Mesothelial cell of epicardium (in vitro differentiated cells): ENCODE measurements at regions not wholly inside any gene's neighbourhood (a gene's known extent, or its start where the extent isn't known, plus 50 kb on each side); places are given as distances from the start of the nearest gene placed in this dataset.

Source experiments
- DNase-seq, 2 experiments: peaks; one replicate each; pipeline ENCODE4 v3.0.0; 2021; ENCODE audit warnings: low spot score in 2 of 2; ENCODE audit not compliant: unreplicated experiment in 2 of 2
- H3K27ac Mint-ChIP-seq: 2 replicates; pipeline ENCODE4 v1.8.0; 2021; ENCODE audit warnings: mixed read lengths
- H3K27me3 Mint-ChIP-seq: 2 replicates; pipeline ENCODE4 v1.8.0; 2021; ENCODE audit warnings: low read depth, mixed read lengths
- H3K36me3 Mint-ChIP-seq: 2 replicates; pipeline ENCODE4 v1.8.0; 2021; ENCODE audit warnings: mixed read lengths
- H3K4me1 Mint-ChIP-seq: 2 replicates; pipeline ENCODE4 v1.8.0; 2021; ENCODE audit warnings: mixed read lengths
- H3K4me3 Mint-ChIP-seq: 2 replicates; pipeline ENCODE4 v1.8.0; 2021; ENCODE audit warnings: mild to moderate bottlenecking, moderate library complexity, mixed read lengths
- H3K9me3 Mint-ChIP-seq: 2 replicates; pipeline ENCODE4 v1.8.0; 2021; ENCODE audit warnings: mixed read lengths
- TF ChIP-seq, protein P1 (sequence below): fragments of 200-600 bp; sonication (generic); IDR thresholded peaks from one replicate; pipeline ENCODE4 v1.5.0; 2021; ENCODE audit warnings: antibody characterized with exemption; ENCODE audit not compliant: unreplicated experiment

DNA sequence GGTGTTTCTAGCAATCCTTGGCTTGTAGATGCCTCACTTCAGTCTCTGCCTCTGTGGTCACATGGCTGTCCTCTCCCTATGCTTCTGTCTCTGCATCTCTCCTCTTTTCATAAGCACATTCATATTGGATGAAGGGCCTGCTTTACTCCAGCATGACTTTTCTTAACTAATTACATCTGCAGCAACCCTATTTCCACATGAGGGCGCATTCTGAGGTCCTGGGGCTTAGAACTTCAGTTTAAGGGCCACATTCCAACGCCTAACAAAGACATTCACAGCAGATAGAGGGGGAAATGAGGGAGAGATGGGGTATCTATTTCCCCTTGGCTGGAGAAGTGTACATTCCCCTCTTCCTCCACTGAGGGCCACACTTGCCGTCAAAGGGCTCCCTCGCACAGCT, 489.1 kb upstream of the SALL1 start:
- H3K9me3 Mint-ChIP-seq, result no peaks in the 10 kb centered on the region
- H3K27ac Mint-ChIP-seq, result no peak overlapping the region
- H3K4me1 Mint-ChIP-seq, result peaks cover 7% of the 10 kb centered on the region
- DNase-seq, result no peak
- TF ChIP-seq, protein P1, sequence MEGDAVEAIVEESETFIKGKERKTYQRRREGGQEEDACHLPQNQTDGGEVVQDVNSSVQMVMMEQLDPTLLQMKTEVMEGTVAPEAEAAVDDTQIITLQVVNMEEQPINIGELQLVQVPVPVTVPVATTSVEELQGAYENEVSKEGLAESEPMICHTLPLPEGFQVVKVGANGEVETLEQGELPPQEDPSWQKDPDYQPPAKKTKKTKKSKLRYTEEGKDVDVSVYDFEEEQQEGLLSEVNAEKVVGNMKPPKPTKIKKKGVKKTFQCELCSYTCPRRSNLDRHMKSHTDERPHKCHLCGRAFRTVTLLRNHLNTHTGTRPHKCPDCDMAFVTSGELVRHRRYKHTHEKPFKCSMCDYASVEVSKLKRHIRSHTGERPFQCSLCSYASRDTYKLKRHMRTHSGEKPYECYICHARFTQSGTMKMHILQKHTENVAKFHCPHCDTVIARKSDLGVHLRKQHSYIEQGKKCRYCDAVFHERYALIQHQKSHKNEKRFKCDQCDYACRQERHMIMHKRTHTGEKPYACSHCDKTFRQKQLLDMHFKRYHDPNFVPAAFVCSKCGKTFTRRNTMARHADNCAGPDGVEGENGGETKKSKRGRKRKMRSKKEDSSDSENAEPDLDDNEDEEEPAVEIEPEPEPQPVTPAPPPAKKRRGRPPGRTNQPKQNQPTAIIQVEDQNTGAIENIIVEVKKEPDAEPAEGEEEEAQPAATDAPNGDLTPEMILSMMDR, result no peak
- no peak overlapping the region for H3K4me3 Mint-ChIP-seq
- H3K36me3 Mint-ChIP-seq, result no peaks in the 10 kb centered on the region
- H3K27me3 Mint-ChIP-seq, result peaks cover 55% of the 10 kb centered on the region

DNA sequence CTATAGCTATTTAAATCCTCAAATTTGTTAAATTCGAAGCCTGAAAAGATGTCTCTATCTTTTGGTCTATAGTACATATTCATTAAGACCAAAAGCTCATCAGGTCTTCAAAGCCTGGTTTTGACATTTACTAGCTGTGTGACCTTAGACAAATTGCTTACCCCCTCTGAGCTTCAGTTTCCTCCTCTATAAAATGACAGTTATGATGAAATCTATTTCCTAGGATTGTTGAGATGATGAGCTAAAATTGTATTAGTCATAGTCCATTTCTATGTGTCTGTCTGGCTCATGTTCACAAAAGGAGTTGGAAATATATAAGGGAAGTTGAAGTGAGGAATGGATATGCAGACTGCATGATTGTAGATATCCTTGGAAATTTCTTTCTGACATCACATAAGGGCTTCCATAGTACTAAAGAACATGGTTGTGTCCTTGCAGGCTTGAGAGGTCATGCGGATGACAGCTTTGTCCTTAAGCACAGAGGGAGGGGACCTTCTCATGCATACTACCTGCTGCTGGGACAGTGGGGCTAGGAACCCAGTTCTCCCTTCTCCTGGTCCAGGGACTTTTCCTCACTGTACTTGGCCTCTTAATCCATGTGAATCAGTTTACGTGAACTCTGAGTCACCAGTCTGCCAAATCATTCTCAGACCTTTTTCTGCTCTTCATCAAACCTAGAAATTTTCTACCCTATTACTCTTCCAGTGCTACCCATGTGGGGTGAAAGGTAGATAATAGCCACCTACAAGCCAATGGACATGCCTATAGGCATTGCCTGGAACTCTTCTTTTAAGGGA, 487.5 kb upstream of the SALL1 start:
- Mint-ChIP-seq H3K4me1 (peaks cover 9% of the 10 kb centered on the region), H3K4me3 (no peak overlapping the region), H3K9me3 (no peaks in the 10 kb centered on the region), H3K27ac (no peak overlapping the region), H3K36me3 (no peaks in the 10 kb centered on the region), H3K27me3 (peaks cover 55% of the 10 kb centered on the region)
- no peak for DNase-seq
- TF ChIP-seq, protein P1, result no peak

DNA sequence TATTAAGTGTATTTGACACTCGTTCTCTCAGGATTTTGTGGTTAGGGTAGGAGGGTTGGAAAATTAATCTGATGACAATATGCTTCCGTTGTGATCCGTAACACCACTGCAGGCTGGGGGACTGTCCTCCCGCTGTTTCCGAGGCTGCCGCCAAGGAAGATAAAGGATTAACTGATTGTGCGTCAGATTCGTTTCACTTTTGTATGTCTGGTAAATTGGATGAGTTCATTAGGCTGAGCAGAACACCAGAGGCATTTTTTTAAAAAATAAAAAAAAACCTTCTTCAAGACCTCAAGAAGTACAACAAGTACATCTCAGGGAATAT, 486.7 kb upstream of the SALL1 start:
- no peaks in the 10 kb centered on the region for H3K36me3 Mint-ChIP-seq
- no peak overlapping the region for H3K4me3 Mint-ChIP-seq
- DNase-seq, result no peak
- TF ChIP-seq, protein P1, result no peak
- H3K27ac Mint-ChIP-seq, result no peak overlapping the region
- no peaks in the 10 kb centered on the region for H3K9me3 Mint-ChIP-seq
- peaks cover 9% of the 10 kb centered on the region for H3K4me1 Mint-ChIP-seq
- H3K27me3 Mint-ChIP-seq, result peaks cover 55% of the 10 kb centered on the region

DNA sequence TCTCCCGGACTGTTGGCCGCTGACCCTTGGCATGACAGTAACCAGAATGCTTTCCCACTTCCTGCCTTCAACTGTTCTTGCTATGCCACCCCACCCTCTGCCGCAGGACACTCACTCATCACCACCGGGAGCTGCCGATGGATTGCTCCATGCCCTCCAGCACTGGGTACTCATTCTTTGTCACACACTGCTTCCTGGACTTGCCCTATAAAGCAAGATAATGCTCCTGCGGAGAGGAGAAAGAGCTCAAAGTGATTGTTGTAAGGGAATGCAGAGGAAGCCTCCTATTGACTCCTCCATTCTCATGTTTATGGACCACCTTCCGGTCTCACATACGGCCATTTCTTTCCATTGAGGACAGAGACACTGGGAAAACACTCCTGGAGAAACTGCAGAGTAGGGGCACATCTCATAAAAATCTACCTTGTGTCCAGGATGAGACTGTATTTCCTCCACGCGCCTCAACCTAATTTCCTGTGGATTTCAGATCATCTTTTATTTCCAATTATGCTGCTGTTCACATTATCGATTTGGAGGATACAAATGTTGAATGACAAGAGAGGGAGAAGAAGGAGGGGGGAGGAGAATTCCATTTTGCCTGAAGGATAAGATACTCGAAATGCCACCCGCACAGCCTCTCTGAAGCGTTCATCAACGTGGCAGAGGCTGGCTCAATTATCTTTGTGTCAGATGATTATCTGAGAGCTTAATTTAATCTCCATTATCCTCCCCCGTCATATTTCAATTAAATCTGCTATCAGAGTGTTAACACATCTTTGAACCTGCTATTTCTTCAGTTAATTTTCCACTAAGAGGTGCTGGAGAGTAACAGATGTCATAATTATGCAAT, 486.1 kb upstream of the SALL1 start:
- H3K27ac Mint-ChIP-seq, result no peak overlapping the region
- H3K36me3 Mint-ChIP-seq, result no peaks in the 10 kb centered on the region
- H3K4me1 Mint-ChIP-seq, result peaks cover 9% of the 10 kb centered on the region
- DNase-seq, result no peak
- peaks cover 55% of the 10 kb centered on the region for H3K27me3 Mint-ChIP-seq
- H3K4me3 Mint-ChIP-seq, result no peak overlapping the region
- H3K9me3 Mint-ChIP-seq, result no peaks in the 10 kb centered on the region
- TF ChIP-seq, protein P1, result no peak

DNA sequence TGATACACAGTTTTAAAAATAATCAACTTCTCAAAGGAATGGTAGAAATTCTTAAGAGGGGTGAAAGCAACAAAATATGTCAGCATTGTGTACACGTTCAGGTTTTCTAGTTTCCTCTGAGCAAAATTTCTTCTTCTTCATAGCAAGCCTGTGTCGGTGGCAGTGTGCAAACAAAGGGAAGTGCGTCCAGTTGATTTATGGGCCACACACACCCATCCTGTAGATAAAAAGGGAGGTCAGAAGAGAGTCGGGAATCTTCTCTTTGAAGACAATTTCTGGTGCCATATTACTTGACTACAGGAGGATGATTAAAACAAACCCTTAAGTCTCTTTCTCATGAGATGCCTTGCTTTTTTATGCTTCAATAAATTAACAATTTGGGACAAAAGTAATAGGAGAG, 484.1 kb upstream of the SALL1 start:
- no peak for DNase-seq
- Mint-ChIP-seq H3K4me3 (no peak overlapping the region), H3K9me3 (no peaks in the 10 kb centered on the region), H3K4me1 (peaks cover 9% of the 10 kb centered on the region), H3K27ac (no peak overlapping the region), H3K27me3 (peaks cover 48% of the 10 kb centered on the region), H3K36me3 (no peaks in the 10 kb centered on the region)
- TF ChIP-seq, protein P1, result no peak
